Right ventricle myocardium superior (tissue), 1 donor: ENCODE measurements at regions not wholly inside any gene's neighbourhood (a gene's known extent, or its start where the extent isn't known, plus 50 kb on each side); places are given as distances from the start of the nearest gene placed in this dataset.
A peak's percentile ranks its signal among the peaks of the same experiment; 100 is the strongest.

Experiments used
- ATAC-seq: fragments of 200-7000 bp; cut with Tn5 transposase; one replicate; pipeline ENCODE4 v1.9.1; 2020; ENCODE audit warnings: mild to moderate bottlenecking; ENCODE audit not compliant: poor library complexity
- DNase-seq: peaks from one replicate; pipeline ENCODE4 v3.0.0-alpha.2; 2020
- intact Hi-C: fragments of 100-400 bp; cut with DNase I; formaldehyde crosslinking; loops from one replicate; pipeline ENCODE4 v1.11.2; 2022
- donor health status: DM: no; HTN: yes; CAD: no; lungs with severe emphysema.

DNA sequence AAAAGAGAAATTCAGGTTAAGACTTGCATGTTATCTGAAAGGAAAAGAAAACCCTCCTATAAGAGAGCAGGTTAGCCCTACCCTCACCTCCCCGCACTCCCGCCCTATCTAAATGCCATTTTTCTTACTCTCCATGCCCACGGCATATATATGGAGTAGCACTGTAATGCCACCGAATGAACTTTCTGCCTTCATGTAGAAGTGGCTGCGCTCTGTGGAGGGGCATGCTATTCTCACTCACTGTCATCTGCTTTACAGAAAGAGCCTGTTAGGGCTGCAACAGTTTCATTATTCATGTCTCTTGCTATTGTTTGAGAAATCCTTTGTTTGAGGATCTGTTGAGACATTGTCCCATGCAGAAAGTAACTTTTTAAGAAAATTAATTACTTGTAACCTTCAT is 1190.6 kb downstream of the SORCS1 start:
- DNase-seq (no peak), ATAC-seq (no peak)
- intact Hi-C loops = no loop called here

DNA sequence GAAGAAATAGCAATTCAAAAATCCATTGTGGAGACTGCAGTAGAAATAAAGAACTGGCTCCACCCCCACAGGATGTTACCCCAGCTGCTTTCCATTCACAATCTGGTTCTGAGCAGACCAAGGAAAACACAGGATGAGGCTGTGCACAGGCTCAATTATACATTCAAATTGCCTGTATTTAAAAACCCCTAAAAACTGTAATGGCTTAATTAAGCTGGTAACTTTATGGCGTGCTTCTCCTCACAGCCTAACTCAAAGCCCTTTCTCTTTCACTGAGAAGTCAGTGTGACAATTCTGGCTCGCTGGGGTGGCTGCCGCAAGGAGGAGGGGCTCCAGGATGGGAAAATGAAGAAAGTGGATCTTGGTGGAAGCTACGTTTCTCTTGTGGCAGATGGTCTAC is 1191.1 kb downstream of the SORCS1 start:
- DNase-seq (no peak), ATAC-seq (no peak)
- intact Hi-C loops = no loop called here

DNA sequence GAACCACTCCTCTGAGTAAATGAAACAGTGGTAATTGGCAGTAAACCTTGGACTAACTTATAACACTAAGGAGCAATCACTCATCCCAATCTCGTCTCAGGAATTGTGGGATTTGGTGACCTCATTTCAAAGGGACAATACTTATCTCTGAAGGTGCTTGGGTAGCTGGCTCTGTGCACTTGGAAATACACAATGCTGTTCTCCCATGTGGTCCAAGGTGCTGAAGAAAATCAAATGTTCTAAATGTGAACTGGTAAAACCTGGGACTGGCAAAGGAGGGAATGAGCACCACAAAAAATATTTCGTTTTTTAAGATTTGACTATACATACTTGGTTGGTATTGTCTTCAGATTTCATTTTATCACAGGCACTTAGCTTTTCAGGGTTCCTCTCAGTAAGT is 1193.0 kb downstream of the SORCS1 start:
- intact Hi-C loops = no loop called here
- ATAC-seq (no peak), DNase-seq (no peak)

DNA sequence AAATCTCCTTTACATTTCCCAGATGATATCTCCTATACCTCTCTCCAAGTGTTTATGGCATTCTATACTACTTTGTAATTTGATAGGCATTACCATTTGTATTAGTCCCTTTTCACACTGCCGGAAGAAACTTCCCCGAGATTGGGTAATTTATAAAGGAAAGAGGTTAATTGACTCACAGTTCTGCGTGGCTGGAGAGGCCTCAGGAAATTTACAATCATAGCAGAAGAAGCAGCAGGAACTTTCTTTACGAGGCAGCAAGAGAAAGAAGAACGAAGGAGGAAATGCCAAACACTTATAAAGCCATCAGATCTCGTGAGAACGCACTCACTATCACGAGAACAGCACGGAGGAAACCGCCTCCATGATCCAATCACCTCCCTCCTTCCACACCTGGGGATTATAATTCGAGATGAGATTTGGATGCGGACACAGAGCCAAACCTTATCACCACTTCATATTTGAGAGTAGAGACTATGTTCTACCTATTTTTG is 1194.6 kb downstream of the SORCS1 start:
- DNase-seq (no peak), ATAC-seq (no peak)
- intact Hi-C loops = no loop called here

DNA sequence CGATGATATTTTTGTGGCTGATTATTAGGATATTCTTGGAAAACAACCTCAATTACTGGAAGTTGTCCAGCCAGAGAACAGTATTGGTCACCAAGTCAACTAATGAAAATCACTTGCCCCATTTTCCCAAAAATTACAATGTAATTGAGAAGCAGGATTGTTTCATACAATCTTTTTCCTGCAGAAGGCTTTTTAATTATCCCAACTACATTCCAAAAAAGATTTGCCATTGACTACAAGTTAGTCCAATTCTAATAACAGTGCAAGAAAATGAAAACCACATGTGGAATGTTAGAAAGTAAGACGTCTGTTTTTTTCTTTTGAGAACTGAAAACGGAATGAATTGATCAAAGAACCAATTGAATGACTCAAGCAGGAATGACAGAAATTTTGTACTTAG is 1195.8 kb downstream of the SORCS1 start:
- intact Hi-C loops = no loop called here
- ATAC-seq = no peak

DNA sequence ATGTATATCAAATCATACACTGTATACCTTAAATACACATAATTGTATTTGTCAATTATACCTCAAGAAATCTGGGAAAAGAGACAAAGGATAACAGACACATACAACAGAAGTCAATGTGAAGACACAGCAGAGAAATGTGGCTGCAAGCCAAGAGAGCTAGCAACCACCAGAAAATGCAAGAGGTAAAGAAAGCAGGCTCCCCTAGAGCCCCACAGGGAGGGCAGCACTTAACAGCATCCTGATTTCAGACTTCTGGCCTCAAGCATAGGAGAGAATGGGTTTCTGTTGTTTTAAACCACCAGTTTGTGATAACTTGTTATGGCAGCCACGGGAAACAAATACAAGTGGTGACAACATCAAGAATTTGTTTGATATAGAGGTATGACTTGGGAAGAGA is 1197.2 kb downstream of the SORCS1 start:
- ATAC-seq (no peak), DNase-seq (no peak)
- intact Hi-C loops = no loop called here

More for the DNA sequence above, 1195.8 kb downstream of the SORCS1 start:
- DNase-seq = no peak

DNA sequence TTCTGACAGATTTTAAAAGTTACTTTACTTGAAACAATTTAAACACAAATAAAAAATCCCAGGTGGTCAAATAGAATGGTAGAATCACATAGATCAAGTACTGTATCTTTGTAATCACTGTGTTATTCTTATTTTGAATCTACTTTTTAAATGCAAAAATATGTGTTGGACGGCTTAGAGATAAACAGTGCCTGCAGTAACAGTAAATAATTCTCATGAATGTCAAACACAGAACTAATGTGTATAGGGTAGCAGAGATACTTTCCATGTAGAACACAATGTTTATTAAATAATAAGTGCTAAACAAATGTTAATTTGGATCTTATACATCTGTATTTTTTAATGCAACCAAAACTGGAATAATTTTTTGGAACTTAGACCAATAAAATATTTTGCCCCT is 1199.4 kb downstream of the SORCS1 start:
- no peak for DNase-seq
- no peak for ATAC-seq

DNA sequence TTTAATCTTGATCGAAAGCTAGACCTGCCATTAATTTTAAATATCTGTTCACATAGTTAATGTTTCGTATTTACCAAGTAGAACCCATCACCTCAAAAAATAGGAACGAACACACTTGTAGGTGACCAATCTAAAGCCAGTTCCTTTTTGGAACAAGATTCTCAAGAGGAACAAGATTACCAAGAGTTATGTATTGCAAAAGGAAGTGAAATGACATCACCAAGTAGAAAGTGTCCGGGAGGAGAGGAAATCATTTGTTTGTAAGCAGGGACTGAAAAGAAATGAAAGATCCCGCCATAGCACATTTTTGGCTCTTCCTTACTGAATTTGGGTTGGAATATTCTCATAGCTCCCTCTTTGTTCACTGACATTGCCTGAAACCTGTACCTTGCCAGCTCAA is 1200.5 kb downstream of the SORCS1 start:
- no peak for ATAC-seq
- DNase-seq = no peak
- intact Hi-C loops = no loop called here

More for the DNA sequence above, 1199.4 kb downstream of the SORCS1 start:
- intact Hi-C loops = no loop called here

DNA sequence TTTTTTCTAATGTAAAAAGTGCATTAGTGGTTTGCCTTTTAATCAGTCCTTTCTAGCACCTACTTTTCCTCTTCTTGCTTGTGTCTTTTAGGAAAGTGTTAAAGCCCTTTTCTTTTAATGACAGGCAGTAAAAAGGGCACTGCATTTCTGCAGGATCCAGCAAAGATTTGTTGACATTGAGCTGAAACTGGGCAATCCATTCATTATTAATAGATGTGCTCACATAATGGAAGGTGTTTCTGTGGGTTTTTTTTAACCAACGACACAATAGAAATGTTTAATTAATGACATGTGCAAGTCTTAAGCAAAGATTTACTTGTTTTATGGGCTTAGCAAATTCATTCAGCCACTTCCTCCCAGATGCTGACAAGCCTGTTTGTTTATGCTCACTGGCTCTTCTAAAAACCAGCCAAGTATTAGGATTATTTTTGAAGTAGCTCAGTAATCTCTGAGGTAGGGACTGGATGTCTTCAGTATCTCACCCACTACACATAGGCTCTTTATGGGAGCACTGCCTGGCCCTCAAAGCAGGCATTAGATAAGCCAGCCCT is 1201.1 kb downstream of the SORCS1 start:
- DNase-seq (no peak), ATAC-seq (no peak)
- intact Hi-C loops = no loop called here

DNA sequence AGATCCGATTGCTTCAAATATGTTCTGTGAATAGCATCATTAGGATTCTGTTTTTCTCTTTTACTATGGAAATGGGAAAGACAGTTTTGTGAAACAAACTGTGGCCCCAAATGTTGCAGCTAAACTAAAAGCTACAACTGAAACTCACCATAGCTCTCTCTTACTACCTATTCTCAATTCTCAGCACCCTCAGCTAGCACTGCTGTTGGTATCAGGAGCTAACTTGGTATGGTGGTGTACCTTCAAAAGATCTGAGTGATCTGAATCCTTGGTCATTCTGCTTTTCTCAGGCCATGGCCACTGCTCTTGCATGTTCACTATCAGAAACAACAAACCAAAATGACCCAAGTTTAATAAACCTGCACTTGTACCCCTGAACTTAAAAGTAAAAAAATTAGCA is 1208.0 kb downstream of the SORCS1 start:
- intact Hi-C loops = loop anchor here (5.0 kb wide), 1 partner anchor 894 kb away; no protein-coding TSS in a partner anchor
- DNase-seq (no peak), ATAC-seq (no peak)

DNA sequence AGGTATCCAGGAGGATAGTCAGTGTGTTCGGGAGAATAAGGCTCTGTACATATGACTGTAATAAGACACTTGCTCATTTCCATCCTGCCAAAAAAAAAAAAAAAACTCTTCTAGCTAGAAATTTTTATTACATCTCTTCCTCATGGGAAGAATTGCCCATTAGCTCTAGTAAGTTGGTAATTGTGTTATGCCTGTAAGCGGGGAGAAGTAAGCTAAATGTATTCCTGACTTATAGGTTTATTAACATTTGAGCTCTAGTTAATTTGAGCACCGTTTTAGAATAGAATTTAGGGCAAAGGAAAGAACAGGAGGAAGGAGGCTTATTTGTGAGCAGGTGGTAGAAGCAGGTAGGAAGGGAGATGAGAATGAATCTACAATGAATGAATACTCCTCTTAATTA is 1210.6 kb downstream of the SORCS1 start:
- intact Hi-C loops = no loop called here
- DNase-seq = no peak
- ATAC-seq = no peak

DNA sequence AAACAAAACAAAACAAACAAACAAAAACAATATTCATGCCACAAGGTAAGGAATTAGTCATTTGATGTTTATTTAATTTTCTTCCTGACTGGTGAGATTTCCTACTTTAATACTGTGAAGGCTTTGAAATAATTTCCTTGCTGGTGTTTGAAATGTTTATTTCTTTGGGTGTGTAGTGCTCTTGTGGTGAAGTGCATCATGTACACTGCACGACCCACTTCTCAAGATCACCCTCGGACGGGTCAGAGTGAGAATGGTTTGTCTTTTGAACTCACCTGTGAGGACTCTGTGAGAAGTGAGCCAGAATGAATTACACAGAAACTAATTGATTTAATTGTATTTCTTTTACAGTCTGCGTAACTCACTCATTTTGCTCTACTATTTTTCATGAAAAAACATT is 1211.5 kb downstream of the SORCS1 start:
- intact Hi-C loops = no loop called here
- no peak for ATAC-seq
- DNase-seq = no peak

DNA sequence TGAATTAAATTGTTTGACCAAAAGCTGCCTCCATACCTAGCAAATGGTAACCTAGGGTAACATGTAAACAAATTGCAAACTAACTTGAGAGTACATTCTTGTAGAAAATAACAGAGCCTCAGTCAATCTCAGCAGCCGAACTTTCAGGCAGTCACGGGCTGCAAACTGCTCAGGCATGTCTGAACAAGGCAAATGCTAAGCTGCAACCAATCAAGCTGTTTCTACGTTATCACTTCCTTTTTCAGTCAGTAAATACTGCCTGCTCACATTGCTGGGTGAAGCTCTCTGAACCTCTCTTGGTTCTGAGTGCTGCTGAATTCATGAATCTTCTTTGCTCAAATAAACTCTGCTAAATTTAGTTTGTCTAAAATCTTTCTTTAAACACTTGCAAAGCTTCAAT is 1212.4 kb downstream of the SORCS1 start:
- DNase-seq (peak; percentile 35), ATAC-seq (peak; percentile 90)
- intact Hi-C loops = no loop called here

DNA sequence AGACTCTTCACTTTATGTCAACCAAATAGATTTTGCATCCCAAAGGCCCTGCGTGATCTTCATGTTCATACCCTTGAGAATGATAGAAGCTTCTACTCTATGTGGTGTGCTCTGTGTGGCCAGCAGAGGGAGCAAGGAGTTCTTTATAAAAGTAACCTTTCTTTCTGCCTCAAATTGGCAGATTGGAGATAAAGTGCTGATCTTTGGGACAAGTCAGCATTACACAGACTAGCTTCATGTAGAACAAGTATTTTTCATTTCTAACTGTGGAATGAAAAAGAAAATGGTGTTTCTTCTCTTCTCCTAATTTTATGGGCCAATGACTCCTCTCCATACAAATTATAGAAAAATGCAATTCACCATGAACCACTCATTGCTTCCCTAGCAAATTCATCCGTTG is 1214.1 kb downstream of the SORCS1 start:
- intact Hi-C loops = no loop called here
- ATAC-seq (peak; percentile 72), DNase-seq (peak; percentile 46)

DNA sequence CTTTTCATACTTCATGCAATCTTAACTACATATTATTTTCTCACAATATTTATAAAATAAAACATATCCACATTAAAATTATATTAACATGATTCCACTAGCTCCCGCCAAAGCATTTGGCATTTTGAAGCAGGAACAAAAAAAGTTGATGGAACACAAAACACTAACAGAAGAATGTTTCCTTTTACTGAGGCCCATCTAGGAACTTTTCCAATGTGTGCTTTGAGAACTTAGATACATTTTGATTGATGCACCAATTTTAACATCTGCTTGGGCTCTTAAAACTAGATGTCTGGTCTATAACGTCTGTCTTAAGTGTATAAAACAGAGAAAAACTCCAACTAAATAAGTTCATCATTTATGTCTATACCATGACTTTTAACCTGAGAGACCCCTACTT is 1214.8 kb downstream of the SORCS1 start:
- DNase-seq (no peak), ATAC-seq (no peak)
- intact Hi-C loops = loop anchor here (10.0 kb wide), 1 partner anchor 225 kb away; no protein-coding TSS in a partner anchor

DNA sequence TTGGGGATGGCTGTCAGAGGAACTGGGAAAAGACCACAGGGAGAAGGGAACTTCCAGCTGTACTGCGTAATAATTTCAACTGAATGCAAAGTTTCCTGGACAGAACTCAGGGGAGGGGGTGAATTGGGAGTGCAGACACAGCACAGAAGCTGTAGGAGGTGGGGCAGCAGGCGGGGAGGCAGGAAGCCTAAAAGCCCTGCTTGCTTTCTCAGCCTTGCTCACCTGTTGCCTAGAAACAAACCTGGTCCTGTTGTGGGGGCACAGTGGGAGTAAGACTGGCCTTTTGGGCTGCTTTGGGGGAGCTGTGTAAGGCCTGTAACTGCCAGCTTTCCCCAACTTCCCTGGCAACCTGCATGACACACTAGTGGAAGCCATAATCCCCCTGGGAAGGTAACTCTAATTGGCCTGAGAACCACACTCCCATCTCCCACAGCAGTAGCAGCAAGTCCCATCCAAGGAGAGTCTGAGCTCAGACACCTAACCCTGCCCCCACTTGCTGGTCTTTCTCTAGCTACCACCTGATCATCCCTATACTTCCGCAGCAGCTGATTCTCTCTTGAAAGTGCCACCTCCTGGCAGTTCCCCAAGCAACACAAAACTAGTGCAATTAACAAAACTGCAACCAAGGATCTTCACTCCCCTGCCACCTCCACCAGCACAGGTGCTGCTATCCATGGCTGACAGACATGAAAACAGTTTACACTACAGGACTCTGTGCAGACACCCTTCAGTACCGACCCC is 1239.3 kb downstream of the SORCS1 start:
- ATAC-seq (no peak), DNase-seq (no peak)
- intact Hi-C loops = no loop called here

DNA sequence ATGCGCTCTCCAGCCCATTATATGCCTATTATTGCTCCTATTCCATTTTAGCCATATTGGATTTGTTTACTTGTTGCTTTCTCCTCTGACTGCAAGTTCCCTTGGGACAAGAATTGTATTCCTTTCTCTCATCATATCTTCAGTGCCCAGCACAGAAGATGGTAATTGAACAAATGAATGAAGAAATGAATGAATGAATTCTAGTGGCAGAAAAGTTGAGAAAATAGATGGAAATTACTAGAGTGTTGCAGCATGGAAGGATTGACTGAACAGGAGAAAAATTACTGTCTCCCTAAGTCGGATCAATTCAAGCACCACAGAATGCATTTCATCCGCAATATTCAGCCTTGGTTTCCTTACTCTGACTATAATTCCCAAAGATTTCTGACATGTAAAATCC is 1243.2 kb downstream of the SORCS1 start:
- intact Hi-C loops = no loop called here
- ATAC-seq = no peak
- DNase-seq = no peak

DNA sequence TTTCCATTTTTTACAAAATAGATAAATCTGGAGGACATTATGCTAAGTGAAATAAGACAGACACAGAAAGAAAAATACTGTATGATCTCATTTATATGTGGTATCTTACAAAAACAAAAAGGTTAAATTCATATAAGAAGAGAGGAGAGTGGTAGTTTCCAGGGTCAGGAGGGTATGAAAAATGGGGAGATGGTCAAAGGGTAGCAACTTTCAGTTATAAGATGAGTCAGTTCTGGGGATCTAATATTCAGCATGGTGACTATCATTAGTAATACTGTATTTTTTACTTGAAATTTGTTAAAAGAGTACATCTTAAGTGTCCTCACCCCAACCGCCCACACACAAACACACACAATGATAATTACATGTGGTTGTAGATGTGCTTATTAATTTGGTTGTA is 1250.1 kb downstream of the SORCS1 start:
- ATAC-seq = no peak
- intact Hi-C loops = no loop called here
- DNase-seq = no peak

DNA sequence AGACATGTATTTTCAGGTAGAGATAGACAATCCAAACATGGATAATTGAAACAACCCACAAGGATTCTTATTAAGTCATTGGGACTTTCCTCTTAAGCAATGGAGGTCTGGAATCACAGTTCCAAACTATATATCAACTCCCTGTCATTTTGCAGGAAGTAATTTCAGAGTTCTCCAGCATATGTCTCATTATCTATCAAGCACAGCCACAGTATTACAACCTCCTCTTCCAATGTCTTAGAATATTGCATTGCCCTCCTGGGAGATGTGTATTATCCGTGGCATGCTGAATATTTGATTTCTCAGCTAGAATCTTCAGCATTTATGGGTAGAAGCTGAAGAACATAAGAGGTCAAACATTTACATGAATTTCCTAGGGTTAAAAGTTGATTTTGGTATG is 1255.8 kb downstream of the SORCS1 start:
- intact Hi-C loops = no loop called here
- DNase-seq (no peak), ATAC-seq (no peak)

DNA sequence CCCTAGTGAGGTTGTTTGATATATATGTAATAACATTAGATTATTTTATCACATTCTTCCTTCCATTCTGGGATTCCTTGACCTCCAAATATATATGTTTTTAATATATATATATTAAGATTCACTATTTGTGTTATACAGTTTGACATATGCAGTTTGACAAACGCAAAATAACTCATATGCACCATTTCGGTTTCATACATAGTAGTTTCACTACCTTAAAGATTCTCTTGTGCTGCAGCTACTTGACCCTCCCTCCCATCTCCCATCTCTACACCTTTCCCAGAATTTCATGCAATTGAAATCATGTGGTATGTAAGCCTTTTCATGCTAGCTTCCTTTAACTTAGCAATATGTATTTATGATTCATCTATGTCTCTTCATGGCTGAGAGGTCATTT is 1244.4 kb downstream of the SORCS3 start:
- intact Hi-C loops = no loop called here
- DNase-seq = no peak
- ATAC-seq = no peak

DNA sequence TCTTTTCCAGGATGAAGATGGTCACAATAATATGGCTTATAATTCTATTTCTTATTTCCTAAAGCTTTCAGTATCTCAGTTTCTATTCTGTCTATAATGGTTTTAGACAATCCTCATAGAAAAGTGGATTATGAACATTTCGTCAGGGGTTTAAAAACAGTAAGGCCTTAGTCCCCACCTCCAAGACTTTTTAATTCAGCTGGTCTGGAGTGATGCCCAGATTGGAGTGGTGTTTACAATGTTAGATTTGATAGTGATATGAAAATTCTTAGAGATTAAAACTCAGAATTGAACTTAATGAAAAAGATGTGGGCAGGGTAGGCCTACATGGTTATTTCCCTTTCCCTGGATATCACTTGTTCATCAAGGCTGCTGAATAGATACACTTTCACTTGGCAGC is 1238.3 kb downstream of the SORCS3 start:
- no peak for ATAC-seq
- intact Hi-C loops = no loop called here
- no peak for DNase-seq
